Right hindlimb (tissue), 1 donor: ENCODE measurements at regions not wholly inside any gene's neighbourhood (a gene's known extent, or its start where the extent isn't known, plus 50 kb on each side); places are given as distances from the start of the nearest gene placed in this dataset.

Experiments
- DNase-seq: peaks from one replicate; pipeline ENCODE4 v3.0.0-alpha.2; 2018

- DNase-seq, result no peak
Measured at GRCh38 chr6:120615238-120615637, 719.0 kb downstream of the TBC1D32 start.

GRCh38 chr6:120614723-120615122 lies 719.6 kb downstream of the TBC1D32 start:
- no peak for DNase-seq

- no peak for DNase-seq
Measured at GRCh38 chr6:120608826-120609225, 725.5 kb downstream of the TBC1D32 start.

GRCh38 chr6:120606743-120607142 lies 727.5 kb downstream of the TBC1D32 start:
- DNase-seq, result no peak

GRCh38 chr6:120604510-120604909 lies 729.8 kb downstream of the TBC1D32 start:
- no peak for DNase-seq

- DNase-seq, result no peak
Measured at GRCh38 chr6:120590611-120591010, 743.7 kb downstream of the TBC1D32 start.

GRCh38 chr6:120588424-120588823 lies 745.9 kb downstream of the TBC1D32 start:
- DNase-seq, result no peak

- DNase-seq, result no peak
Measured at GRCh38 chr6:120587381-120587780, 746.9 kb downstream of the TBC1D32 start.

- no peak for DNase-seq
Measured at GRCh38 chr6:120584111-120584760, 750.0 kb downstream of the TBC1D32 start.

GRCh38 chr6:120576061-120576460 lies 758.2 kb downstream of the TBC1D32 start:
- DNase-seq, result no peak

- DNase-seq, result no peak
Measured at GRCh38 chr6:120569714-120570113, 764.6 kb downstream of the TBC1D32 start.

- no peak for DNase-seq
Measured at GRCh38 chr6:120564779-120565178, 769.5 kb downstream of the TBC1D32 start.

GRCh38 chr6:120558294-120558693 lies 776.0 kb downstream of the TBC1D32 start:
- no peak for DNase-seq

- DNase-seq, result no peak
Measured at GRCh38 chr6:120557554-120557953, 776.7 kb downstream of the TBC1D32 start.

GRCh38 chr6:120556491-120556890 lies 777.8 kb downstream of the TBC1D32 start:
- no peak for DNase-seq

GRCh38 chr6:120553353-120553752 lies 780.9 kb downstream of the TBC1D32 start:
- DNase-seq, result no peak

- no peak for DNase-seq
Measured at GRCh38 chr6:120545353-120545752, 788.9 kb downstream of the TBC1D32 start.

GRCh38 chr6:120534954-120535353 lies 799.3 kb downstream of the TBC1D32 start:
- DNase-seq, result no peak

- DNase-seq, result no peak
Measured at GRCh38 chr6:120526576-120526975, 807.7 kb downstream of the TBC1D32 start.

GRCh38 chr6:120514544-120514943 lies 819.7 kb downstream of the TBC1D32 start:
- no peak for DNase-seq

GRCh38 chr6:120511712-120512111 lies 822.6 kb downstream of the TBC1D32 start:
- DNase-seq, result no peak

GRCh38 chr6:120498711-120499110 lies 835.6 kb downstream of the TBC1D32 start:
- DNase-seq, result no peak

- DNase-seq, result no peak
Measured at GRCh38 chr6:120496661-120497060, 837.6 kb downstream of the TBC1D32 start.

- no peak for DNase-seq
Measured at GRCh38 chr6:120493505-120493904, 840.8 kb downstream of the TBC1D32 start.

GRCh38 chr6:120489941-120490340 lies 844.3 kb downstream of the TBC1D32 start:
- DNase-seq, result no peak
